Activated naive CD4-positive, alpha-beta T cell treated with anti-CD3 and anti-CD28 coated beads for 36 hours (primary cell): ENCODE measurements at regions not wholly inside any gene's neighbourhood (a gene's known extent, or its start where the extent isn't known, plus 50 kb on each side); places are given as distances from the start of the nearest gene placed in this dataset.
"Not testable (repeated sequence)": the region's sequence is repeated elsewhere in the genome, so short reads cannot be mapped to it uniquely, and the experiment has no call there.

Experiments
- CTCF ChIA-PET: fragments of 350-600 bp; sonication (Branson Sonifier 250); formaldehyde crosslinking; loops from one replicate; lab custom pipeline; 2021; ENCODE audit warnings: antibody characterized with exemption; lab: Charles Lee
- DNase-seq: peaks from one replicate; pipeline ENCODE4 v3.0.0-alpha.2; 2020
- H3K27ac Mint-ChIP-seq: one replicate; pipeline ENCODE4 v1.8.0; 2021; ENCODE audit warnings: mild to moderate bottlenecking, mixed read lengths
- H3K27me3 Mint-ChIP-seq: one replicate; pipeline ENCODE4 v1.8.0; 2021; ENCODE audit warnings: low read depth, mixed read lengths
- H3K36me3 Mint-ChIP-seq: one replicate; pipeline ENCODE4 v1.8.0; 2021; ENCODE audit warnings: low read depth, mixed read lengths
- H3K4me1 Mint-ChIP-seq: one replicate; pipeline ENCODE4 v1.8.0; 2021; ENCODE audit warnings: low read depth, mixed read lengths
- H3K4me3 Mint-ChIP-seq: one replicate; pipeline ENCODE4 v1.8.0; 2021; ENCODE audit warnings: mild to moderate bottlenecking, moderate library complexity, mixed read lengths
- H3K9me3 Mint-ChIP-seq: one replicate; pipeline ENCODE4 v1.8.0; 2021; ENCODE audit warnings: mixed read lengths
- intact Hi-C: fragments of 100-400 bp; cut with micrococcal nuclease; formaldehyde crosslinking; loops from one replicate; pipeline ENCODE4 v1.15.1; 2023

GRCh38 chr4:58303456-58303855 lies 1193.3 kb upstream of the IGFBP7 start:
- Mint-ChIP-seq H3K4me1 (no peaks in the 10 kb centered on the region), H3K36me3 (no peaks in the 10 kb centered on the region), H3K9me3 (peaks cover 9% of the 10 kb centered on the region), H3K27me3 (no peaks in the 10 kb centered on the region), H3K4me3 (no peak overlapping the region), H3K27ac (no peak overlapping the region)
- CTCF ChIA-PET = no interaction called here
- DNase-seq = no peak
- intact Hi-C loops = no loop called here

- no peaks in the 10 kb centered on the region for H3K27me3 Mint-ChIP-seq
- H3K27ac Mint-ChIP-seq = no peak overlapping the region
Measured at GRCh38 chr4:58301376-58301999, 1191.3 kb upstream of the IGFBP7 start.

GRCh38 chr4:58286335-58286734 lies 1176.2 kb upstream of the IGFBP7 start:
- Mint-ChIP-seq H3K9me3 (peaks cover 10% of the 10 kb centered on the region), H3K27ac (no peak overlapping the region), H3K36me3 (no peaks in the 10 kb centered on the region), H3K27me3 (no peaks in the 10 kb centered on the region), H3K4me1 (no peaks in the 10 kb centered on the region), H3K4me3 (no peak overlapping the region)
- intact Hi-C loops = no loop called here
- CTCF ChIA-PET = no interaction called here
- no peak for DNase-seq

More at GRCh38 chr4:58301376-58301999, 1191.3 kb upstream of the IGFBP7 start:
- intact Hi-C loops = no loop called here
- H3K9me3 Mint-ChIP-seq = peaks cover 9% of the 10 kb centered on the region
- H3K36me3 Mint-ChIP-seq = no peaks in the 10 kb centered on the region
- H3K4me1 Mint-ChIP-seq = no peaks in the 10 kb centered on the region
- no peak overlapping the region for H3K4me3 Mint-ChIP-seq
- CTCF ChIA-PET = no interaction called here
- no peak for DNase-seq

GRCh38 chr4:58280928-58281327 lies 1170.7 kb upstream of the IGFBP7 start:
- H3K27ac Mint-ChIP-seq, DNase-seq, H3K9me3 Mint-ChIP-seq, H3K27me3 Mint-ChIP-seq, H3K4me3 Mint-ChIP-seq, CTCF ChIA-PET, H3K36me3 Mint-ChIP-seq, intact Hi-C loops, H3K4me1 Mint-ChIP-seq: not testable (repeated sequence)

GRCh38 chr4:58275856-58276255 lies 1165.7 kb upstream of the IGFBP7 start:
- CTCF ChIA-PET = interaction anchor here (0.6 kb wide), 1 partner anchor 214 kb away, joined by 3 read pairs; no protein-coding TSS in a partner anchor
- Mint-ChIP-seq H3K4me3 (no peak overlapping the region), H3K4me1 (no peaks in the 10 kb centered on the region), H3K9me3 (peaks cover 4% of the 10 kb centered on the region), H3K27ac (no peak overlapping the region), H3K27me3 (no peaks in the 10 kb centered on the region), H3K36me3 (no peaks in the 10 kb centered on the region)
- intact Hi-C loops = no loop called here
- no peak for DNase-seq

- no peaks in the 10 kb centered on the region for H3K27me3 Mint-ChIP-seq
- DNase-seq = no peak
Measured at GRCh38 chr4:58274553-58274952, 1164.4 kb upstream of the IGFBP7 start.

GRCh38 chr4:58272311-58272710 lies 1162.1 kb upstream of the IGFBP7 start:
- no peaks in the 10 kb centered on the region for H3K36me3 Mint-ChIP-seq
- H3K9me3 Mint-ChIP-seq = peaks cover 7% of the 10 kb centered on the region
- no peaks in the 10 kb centered on the region for H3K4me1 Mint-ChIP-seq
- CTCF ChIA-PET = no interaction called here
- intact Hi-C loops = no loop called here
- no peak overlapping the region for H3K4me3 Mint-ChIP-seq
- no peaks in the 10 kb centered on the region for H3K27me3 Mint-ChIP-seq
- DNase-seq = no peak
- no peak overlapping the region for H3K27ac Mint-ChIP-seq

More at GRCh38 chr4:58274553-58274952, 1164.4 kb upstream of the IGFBP7 start:
- Mint-ChIP-seq H3K9me3 (peaks cover 4% of the 10 kb centered on the region), H3K36me3 (no peaks in the 10 kb centered on the region), H3K27ac (no peak overlapping the region), H3K4me1 (no peaks in the 10 kb centered on the region), H3K4me3 (no peak overlapping the region)
- CTCF ChIA-PET = no interaction called here
- intact Hi-C loops = no loop called here

- CTCF ChIA-PET = no interaction called here
- peaks cover 6% of the 10 kb centered on the region for H3K9me3 Mint-ChIP-seq
- H3K4me1 Mint-ChIP-seq = no peaks in the 10 kb centered on the region
Measured at GRCh38 chr4:58265734-58266133, 1155.5 kb upstream of the IGFBP7 start.

GRCh38 chr4:58261526-58261925 lies 1151.3 kb upstream of the IGFBP7 start:
- H3K36me3 Mint-ChIP-seq = no peaks in the 10 kb centered on the region
- intact Hi-C loops = no loop called here
- no peaks in the 10 kb centered on the region for H3K4me1 Mint-ChIP-seq
- no peak overlapping the region for H3K27ac Mint-ChIP-seq
- H3K4me3 Mint-ChIP-seq = no peak overlapping the region
- H3K27me3 Mint-ChIP-seq = no peaks in the 10 kb centered on the region
- CTCF ChIA-PET = no interaction called here
- no peak for DNase-seq
- H3K9me3 Mint-ChIP-seq = peaks cover 8% of the 10 kb centered on the region

More at GRCh38 chr4:58265734-58266133, 1155.5 kb upstream of the IGFBP7 start:
- Mint-ChIP-seq H3K4me3 (no peak overlapping the region), H3K27ac (no peak overlapping the region), H3K36me3 (no peaks in the 10 kb centered on the region), H3K27me3 (no peaks in the 10 kb centered on the region)
- no peak for DNase-seq
- intact Hi-C loops = no loop called here

- H3K27me3 Mint-ChIP-seq = no peaks in the 10 kb centered on the region
- CTCF ChIA-PET = no interaction called here
- no peaks in the 10 kb centered on the region for H3K4me1 Mint-ChIP-seq
- no peak for DNase-seq
- no peaks in the 10 kb centered on the region for H3K36me3 Mint-ChIP-seq
- H3K9me3 Mint-ChIP-seq = peaks cover 8% of the 10 kb centered on the region
- H3K27ac Mint-ChIP-seq = no peak overlapping the region
- H3K4me3 Mint-ChIP-seq = no peak overlapping the region
- intact Hi-C loops = no loop called here
Measured at GRCh38 chr4:58254291-58254690, 1144.1 kb upstream of the IGFBP7 start.

GRCh38 chr4:58252656-58253055 lies 1142.5 kb upstream of the IGFBP7 start:
- Mint-ChIP-seq H3K27me3 (no peaks in the 10 kb centered on the region), H3K9me3 (peaks cover 6% of the 10 kb centered on the region), H3K4me1 (no peaks in the 10 kb centered on the region), H3K27ac (no peak overlapping the region), H3K4me3 (no peak overlapping the region), H3K36me3 (no peaks in the 10 kb centered on the region)
- intact Hi-C loops = no loop called here
- DNase-seq = no peak
- CTCF ChIA-PET = no interaction called here

GRCh38 chr4:58247792-58248191 lies 1137.6 kb upstream of the IGFBP7 start:
- CTCF ChIA-PET = no interaction called here

GRCh38 chr4:58225460-58225859 lies 1115.3 kb upstream of the IGFBP7 start:
- no peak overlapping the region for H3K4me3 Mint-ChIP-seq
- DNase-seq = no peak
- peaks cover 7% of the 10 kb centered on the region for H3K9me3 Mint-ChIP-seq
- H3K27me3 Mint-ChIP-seq = no peaks in the 10 kb centered on the region
- CTCF ChIA-PET = no interaction called here
- no peaks in the 10 kb centered on the region for H3K36me3 Mint-ChIP-seq
- intact Hi-C loops = no loop called here
- H3K27ac Mint-ChIP-seq = no peak overlapping the region
- H3K4me1 Mint-ChIP-seq = no peaks in the 10 kb centered on the region

More at GRCh38 chr4:58247792-58248191, 1137.6 kb upstream of the IGFBP7 start:
- H3K36me3 Mint-ChIP-seq = no peaks in the 10 kb centered on the region
- H3K4me3 Mint-ChIP-seq = no peak overlapping the region
- H3K4me1 Mint-ChIP-seq = no peaks in the 10 kb centered on the region
- intact Hi-C loops = no loop called here
- no peaks in the 10 kb centered on the region for H3K27me3 Mint-ChIP-seq
- DNase-seq = no peak
- H3K27ac Mint-ChIP-seq = no peak overlapping the region
- H3K9me3 Mint-ChIP-seq = peaks cover 3% of the 10 kb centered on the region
